HCT116 (cell line): ENCODE measurements at regions not wholly inside any gene's neighbourhood (a gene's known extent, or its start where the extent isn't known, plus 50 kb on each side); places are given as distances from the start of the nearest gene placed in this dataset.

ENCODE experiments used
- POLR2A ChIP-seq: IDR thresholded peaks from 2 replicates; pipeline ENCODE4 v1.7.0; 2011; ENCODE audit warnings: borderline replicate concordance; ENCODE audit not compliant: insufficient read depth, insufficient read length; ENCODE audit errors: extremely low read depth
- REST ChIP-seq: IDR thresholded peaks from 2 replicates; pipeline ENCODE4 v1.6.1; 2012; ENCODE audit warnings: low read depth
- TF ChIP-seq, protein P1 (sequence below), 3 experiments: fragments of 200-600 bp in 1 of 3; sonication (generic) in 1 of 3; IDR thresholded peaks in 2 of 3; conservative IDR thresholded peaks in 1 of 3; 2 replicates each; pipeline ENCODE4 v1.5.1; 2012 to 2017; ENCODE audit warnings: low read depth in 2 of 3, low read length in 2 of 3, antibody characterized with exemption in 1 of 3, borderline replicate concordance in 1 of 3, control low read depth in 1 of 3, mild to moderate bottlenecking in 1 of 3, mixed read lengths in 1 of 3, mixed run types in 1 of 3, moderate library complexity in 1 of 3; ENCODE audit not compliant: insufficient read depth in 1 of 3

GRCh38 chr10:63922468-63923284 is 401.5 kb downstream of the REEP3 start:
- TF ChIP-seq POLR2A (no peak), REST (no peak)
- TF ChIP-seq, protein P1, sequence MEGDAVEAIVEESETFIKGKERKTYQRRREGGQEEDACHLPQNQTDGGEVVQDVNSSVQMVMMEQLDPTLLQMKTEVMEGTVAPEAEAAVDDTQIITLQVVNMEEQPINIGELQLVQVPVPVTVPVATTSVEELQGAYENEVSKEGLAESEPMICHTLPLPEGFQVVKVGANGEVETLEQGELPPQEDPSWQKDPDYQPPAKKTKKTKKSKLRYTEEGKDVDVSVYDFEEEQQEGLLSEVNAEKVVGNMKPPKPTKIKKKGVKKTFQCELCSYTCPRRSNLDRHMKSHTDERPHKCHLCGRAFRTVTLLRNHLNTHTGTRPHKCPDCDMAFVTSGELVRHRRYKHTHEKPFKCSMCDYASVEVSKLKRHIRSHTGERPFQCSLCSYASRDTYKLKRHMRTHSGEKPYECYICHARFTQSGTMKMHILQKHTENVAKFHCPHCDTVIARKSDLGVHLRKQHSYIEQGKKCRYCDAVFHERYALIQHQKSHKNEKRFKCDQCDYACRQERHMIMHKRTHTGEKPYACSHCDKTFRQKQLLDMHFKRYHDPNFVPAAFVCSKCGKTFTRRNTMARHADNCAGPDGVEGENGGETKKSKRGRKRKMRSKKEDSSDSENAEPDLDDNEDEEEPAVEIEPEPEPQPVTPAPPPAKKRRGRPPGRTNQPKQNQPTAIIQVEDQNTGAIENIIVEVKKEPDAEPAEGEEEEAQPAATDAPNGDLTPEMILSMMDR (IDR thresholded peaks at IDR 0.05 in 2 of 3, conservative IDR thresholded peaks at IDR 0.05 in 1 of 3; ENCODE audit: borderline replicate concordance in 1 of 3, insufficient read depth in 1 of 3, low read depth in 2 of 3, low read length in 2 of 3): no peak
